H1 (cell line): ENCODE measurements at regions not wholly inside any gene's neighbourhood (a gene's known extent, or its start where the extent isn't known, plus 50 kb on each side); places are given as distances from the start of the nearest gene placed in this dataset.

Experiments
- CHD2 ChIP-seq: IDR thresholded peaks from 2 replicates; pipeline ENCODE4 v1.6.1; 2012; ENCODE audit warnings: low read length, improper control_type of control experiment
- CHD7 ChIP-seq: fragments of 300-600 bp; sonication (generic); IDR thresholded peaks from 2 replicates; pipeline ENCODE4 v1.7.1; 2012; ENCODE audit warnings: low read length, moderate library complexity, mild to moderate bottlenecking, inconsistent platforms; ENCODE audit not compliant: insufficient replicate concordance
- CTBP2 ChIP-seq: IDR thresholded peaks from 2 replicates; pipeline ENCODE4 v1.7.0; 2011; ENCODE audit warnings: borderline replicate concordance, mild to moderate bottlenecking, moderate library complexity, mixed read lengths, low read length; ENCODE audit not compliant: insufficient read depth, insufficient read length
- KDM4A ChIP-seq: IDR thresholded peaks from one replicate; pipeline ENCODE4 v1.7.1; 2012; ENCODE audit warnings: low read depth, mild to moderate bottlenecking, moderate library complexity, low read length, inconsistent platforms; ENCODE audit not compliant: severe bottlenecking
- KDM5A ChIP-seq: fragments of 200-600 bp; IDR thresholded peaks from 2 replicates; pipeline ENCODE4 v1.7.1; 2012; ENCODE audit warnings: mild to moderate bottlenecking, low read length, inconsistent platforms, mixed read lengths
- MAX ChIP-seq: IDR thresholded peaks from 2 replicates; pipeline ENCODE4 v1.6.1; 2012; ENCODE audit warnings: inconsistent platforms
- RAD21 ChIP-seq, 2 experiments: IDR thresholded peaks in 1 of 2; conservative IDR thresholded peaks in 1 of 2; 2 replicates each; pipeline ENCODE4 v1.6.1; 2011; ENCODE audit warnings: low read depth in 2 of 2, low read length in 2 of 2, improper control_type of control experiment in 1 of 2, inconsistent platforms in 1 of 2, mild to moderate bottlenecking in 1 of 2, moderate library complexity in 1 of 2
- RXRA ChIP-seq: IDR thresholded peaks from 2 replicates; pipeline ENCODE4 v1.6.1; 2011; ENCODE audit warnings: low read depth, mild to moderate bottlenecking, low read length, moderate library complexity; ENCODE audit not compliant: insufficient read depth
- SIRT6 ChIP-seq: IDR thresholded peaks from one replicate; pipeline ENCODE4 v1.7.1; 2012; ENCODE audit warnings: low read length, inconsistent platforms

- TF ChIP-seq CHD7 (no peak), RXRA (no peak), KDM4A (no peak), SIRT6 (no peak), RAD21 (IDR thresholded peaks at IDR 0.05 in 1 of 2, conservative IDR thresholded peaks at IDR 0.05 in 1 of 2; ENCODE audit: low read depth in 2 of 2, low read length in 2 of 2) (no peak), CTBP2 (no peak), KDM5A (no peak), MAX (no peak), CHD2 (no peak)
Observed at GRCh38 chr13:37207691-37208451, 102.4 kb upstream of the CSNK1A1L start (continued).
